ENCODE measurements at regions not wholly inside any gene's neighbourhood (a gene's known extent, or its start where the extent isn't known, plus 50 kb on each side); places are given as distances from the start of the nearest gene placed in this dataset.

DNA sequence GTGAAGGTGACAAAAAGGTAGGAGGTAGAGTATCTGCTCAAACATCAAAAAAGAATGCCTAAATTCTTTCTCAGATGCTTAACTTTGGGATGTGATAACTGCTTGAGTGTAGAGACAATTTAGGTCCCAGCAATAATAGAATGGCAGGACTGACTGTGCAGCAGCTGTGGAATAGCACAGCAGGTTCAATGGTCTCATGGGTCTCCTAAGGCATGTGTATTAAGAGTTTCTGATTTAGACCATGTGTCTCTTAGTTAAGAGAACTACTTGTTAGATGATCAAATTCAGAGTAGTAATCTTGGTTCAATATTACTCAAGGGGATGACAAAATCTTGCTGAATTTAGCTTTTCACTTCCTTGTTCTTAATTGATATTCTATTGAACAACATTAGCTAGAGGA is 72.0 kb downstream of the ALX1 start:
- H3K9me3 ChIP-seq (replicated peaks): no peaks in the 10 kb centered on the region
- peak; percentile 3 to 18 for DNase-seq
- no peaks in the 10 kb centered on the region for H3K36me3 ChIP-seq
- no peaks in the 10 kb centered on the region for H3K27me3 ChIP-seq
- no peak overlapping the region for H3K4me3 ChIP-seq
- peaks cover 6% of the 10 kb centered on the region for H3K4me1 ChIP-seq
- no peak overlapping the region for H3K27ac ChIP-seq

- Histone ChIP-seq H3K9me3 (replicated peaks) (no peaks in the 10 kb centered on the region), H3K27ac (no peak overlapping the region), H3K27me3 (no peaks in the 10 kb centered on the region), H3K4me3 (no peak overlapping the region), H3K4me1 (no peaks in the 10 kb centered on the region; the same call in 1 of the 2 replicates), H3K36me3 (no peaks in the 10 kb centered on the region)
- no peak for DNase-seq
Observed at GRCh38 chr12:85356596-85357385, 76.8 kb downstream of the ALX1 start.

GRCh38 chr12:85357609-85358008 is 77.6 kb downstream of the ALX1 start:
- Histone ChIP-seq H3K36me3 (no peaks in the 10 kb centered on the region), H3K4me1 (no peaks in the 10 kb centered on the region; the same call in 1 of the 2 replicates), H3K27me3 (no peaks in the 10 kb centered on the region), H3K9me3 (replicated peaks) (no peaks in the 10 kb centered on the region), H3K4me3 (no peak overlapping the region), H3K27ac (no peak overlapping the region)
- no peak for DNase-seq

DNA sequence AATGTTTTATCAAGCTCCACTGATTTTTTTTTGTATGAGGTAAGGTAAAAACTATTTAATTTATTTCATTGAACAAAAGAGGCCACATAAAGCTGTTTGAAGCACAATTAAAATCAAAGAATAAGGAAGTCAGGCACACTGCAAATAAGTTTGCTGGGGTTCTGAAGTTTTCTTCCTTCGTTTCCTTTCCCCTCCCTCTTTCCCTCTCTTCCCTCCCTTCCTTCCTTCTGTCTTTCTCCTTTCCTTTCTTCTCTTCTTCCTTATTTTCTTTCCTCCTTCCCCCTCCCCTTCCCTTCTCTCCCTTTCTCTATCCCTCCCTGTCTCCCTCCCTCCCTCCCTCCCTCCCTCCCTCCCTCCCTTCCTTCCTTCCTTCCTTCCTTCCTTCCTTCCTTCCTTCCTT is 78.7 kb downstream of the ALX1 start:
- DNase-seq: no peak
- no peak overlapping the region for H3K4me3 ChIP-seq
- no peaks in the 10 kb centered on the region; the same call in 1 of the 2 replicates for H3K4me1 ChIP-seq
- H3K27ac ChIP-seq: no peak overlapping the region
- H3K36me3 ChIP-seq: no peaks in the 10 kb centered on the region
- H3K27me3 ChIP-seq: no peaks in the 10 kb centered on the region
- H3K9me3 ChIP-seq (replicated peaks): no peaks in the 10 kb centered on the region

DNA sequence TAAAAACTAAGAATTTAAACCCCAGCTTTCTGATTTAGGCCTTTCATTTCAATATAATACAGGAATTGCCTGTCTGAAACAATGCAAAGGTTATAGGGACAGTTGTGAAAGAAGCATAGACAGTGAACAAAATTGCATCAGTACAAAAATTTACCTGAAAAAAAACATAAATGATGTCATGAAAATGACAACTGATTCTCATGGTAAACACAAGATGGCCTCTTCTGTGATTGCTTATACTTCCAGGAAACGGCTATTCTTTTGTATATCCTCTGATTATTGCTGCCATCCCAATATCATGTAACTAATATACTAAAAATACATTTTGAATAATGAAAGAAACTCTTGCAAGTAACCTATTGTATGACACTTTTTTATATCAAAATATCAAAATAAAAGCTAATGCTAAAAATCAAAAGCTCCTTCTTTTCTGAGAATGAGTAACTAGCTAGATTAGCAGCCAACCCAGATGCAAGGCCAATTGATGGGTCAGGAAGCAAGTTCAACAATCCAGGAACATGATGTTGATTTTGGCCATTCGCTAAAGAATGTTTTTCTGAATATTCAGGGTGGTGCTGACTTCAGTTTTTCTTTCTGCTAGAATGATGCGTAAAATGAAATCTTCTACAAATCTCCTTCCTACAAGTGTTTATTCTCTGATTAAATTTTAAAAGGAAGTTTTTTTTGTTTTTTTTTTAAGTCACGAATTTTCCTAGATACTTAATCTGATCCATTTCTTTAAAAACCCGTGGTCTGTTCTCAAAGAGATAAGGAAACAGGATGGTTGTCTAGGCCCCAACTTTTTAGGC is 83.6 kb downstream of the ALX1 start:
- no peak overlapping the region for H3K4me3 ChIP-seq
- no peak overlapping the region for H3K27ac ChIP-seq
- no peaks in the 10 kb centered on the region for H3K36me3 ChIP-seq
- DNase-seq: no peak
- no peaks in the 10 kb centered on the region for H3K9me3 ChIP-seq (replicated peaks)
- H3K27me3 ChIP-seq: no peaks in the 10 kb centered on the region
- H3K4me1 ChIP-seq: peaks cover 7% of the 10 kb centered on the region

GRCh38 chr12:85367936-85368335 is 87.9 kb downstream of the ALX1 start:
- no peaks in the 10 kb centered on the region for H3K36me3 ChIP-seq
- no peaks in the 10 kb centered on the region for H3K27me3 ChIP-seq
- no peak overlapping the region for H3K27ac ChIP-seq
- no peak for DNase-seq
- no peaks in the 10 kb centered on the region for H3K9me3 ChIP-seq (replicated peaks)
- peaks cover 19% of the 10 kb centered on the region for H3K4me1 ChIP-seq
- H3K4me3 ChIP-seq: no peak overlapping the region

DNA sequence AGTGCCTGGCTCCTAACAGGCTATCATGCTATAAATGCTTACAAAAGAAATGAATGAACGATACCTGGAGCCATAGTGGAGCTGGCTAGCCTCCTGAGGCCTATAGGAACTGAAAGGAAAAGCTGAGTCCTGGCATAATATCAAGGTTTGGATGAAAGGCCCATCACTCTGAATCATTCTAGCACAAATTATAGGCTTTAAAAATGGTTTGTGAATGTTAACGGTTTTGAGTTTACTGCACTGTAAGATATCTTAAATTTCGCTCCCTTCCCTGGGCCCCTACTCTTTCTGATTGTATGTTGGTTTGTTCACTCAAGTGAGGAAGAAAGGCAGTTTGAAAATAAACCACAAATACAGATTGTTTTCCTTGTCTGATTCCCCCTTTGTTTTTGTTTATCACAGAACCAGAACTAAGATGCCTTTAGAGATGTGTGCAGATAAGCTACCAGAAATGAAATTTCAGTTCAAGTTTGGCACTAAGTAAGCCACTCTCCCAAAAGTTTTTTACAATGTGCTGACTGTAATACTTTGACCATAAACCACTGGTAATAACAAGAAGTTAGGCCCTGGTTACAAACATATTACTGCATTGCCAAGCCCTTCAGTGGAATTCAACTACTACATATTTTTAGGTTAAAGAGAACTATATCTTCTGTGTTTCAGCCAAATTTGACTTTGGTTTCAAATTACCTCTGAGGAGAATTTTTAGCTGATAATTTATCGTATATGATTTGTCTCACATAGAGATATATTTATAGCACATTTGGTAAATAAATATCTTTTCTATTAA is 89.5 kb downstream of the ALX1 start:
- Histone ChIP-seq H3K9me3 (replicated peaks) (no peaks in the 10 kb centered on the region), H3K4me1 (peaks cover 19% of the 10 kb centered on the region), H3K27me3 (no peaks in the 10 kb centered on the region), H3K27ac (no peak overlapping the region), H3K36me3 (no peaks in the 10 kb centered on the region), H3K4me3 (no peak overlapping the region)
- DNase-seq: no peak

DNA sequence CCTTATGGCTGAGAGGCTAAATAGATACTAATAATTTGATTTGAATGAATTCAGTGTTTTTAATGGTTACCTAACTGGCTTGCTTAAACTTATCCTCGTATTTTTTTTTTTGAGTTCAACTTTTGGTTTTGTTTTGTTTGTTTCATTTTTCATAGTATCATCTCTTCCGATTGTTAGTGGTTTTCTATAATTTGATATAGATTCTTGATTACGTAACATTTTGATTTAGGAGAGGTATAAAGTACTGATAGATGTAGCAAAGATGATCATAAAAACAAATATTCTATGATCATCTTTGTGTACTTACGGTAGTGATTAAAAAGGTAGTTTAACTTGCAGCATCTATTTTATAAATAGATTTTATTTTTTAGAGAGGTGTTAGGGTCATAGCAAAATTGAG is 93.0 kb downstream of the ALX1 start:
- no peak for DNase-seq
- H3K9me3 ChIP-seq (replicated peaks): no peaks in the 10 kb centered on the region
- no peaks in the 10 kb centered on the region for H3K36me3 ChIP-seq
- no peak overlapping the region for H3K4me3 ChIP-seq
- H3K4me1 ChIP-seq: peaks cover 15% of the 10 kb centered on the region
- H3K27me3 ChIP-seq: no peaks in the 10 kb centered on the region
- no peak overlapping the region for H3K27ac ChIP-seq

DNA sequence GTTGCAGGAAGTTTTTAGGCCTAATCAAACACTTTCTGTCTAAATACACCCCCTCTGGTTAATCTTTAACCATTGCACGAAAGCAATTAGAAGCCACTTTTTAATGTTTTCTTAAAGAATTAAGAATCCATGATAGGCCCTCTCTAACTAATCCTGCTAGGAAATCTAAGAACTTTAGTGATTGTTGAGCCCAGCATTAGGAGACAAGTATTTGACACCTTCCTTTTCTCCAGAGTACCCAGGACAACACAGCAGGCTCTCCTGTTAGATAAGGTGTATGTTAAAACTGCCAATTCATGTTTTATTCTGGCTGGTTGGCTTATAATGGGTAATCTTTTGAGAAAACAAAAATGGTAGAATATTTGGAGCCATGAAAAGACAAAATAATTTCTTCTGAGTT is 95.0 kb downstream of the ALX1 start:
- Histone ChIP-seq H3K4me3 (no peak overlapping the region), H3K4me1 (peaks cover 2% of the 10 kb centered on the region), H3K36me3 (no peaks in the 10 kb centered on the region), H3K9me3 (replicated peaks) (no peaks in the 10 kb centered on the region), H3K27ac (no peak overlapping the region), H3K27me3 (no peaks in the 10 kb centered on the region)
- DNase-seq: no peak

- Histone ChIP-seq H3K4me3 (no peak overlapping the region), H3K4me1 (no peaks in the 10 kb centered on the region), H3K27ac (no peak overlapping the region), H3K9me3 (replicated peaks) (no peaks in the 10 kb centered on the region), H3K27me3 (no peaks in the 10 kb centered on the region), H3K36me3 (no peaks in the 10 kb centered on the region)
- DNase-seq: no peak
Observed at GRCh38 chr12:85385406-85385805, 105.4 kb downstream of the ALX1 start.

GRCh38 chr12:85390266-85390665 is 110.2 kb downstream of the ALX1 start:
- no peak for DNase-seq
- Histone ChIP-seq H3K36me3 (no peaks in the 10 kb centered on the region), H3K27ac (no peak overlapping the region), H3K9me3 (replicated peaks) (no peaks in the 10 kb centered on the region), H3K27me3 (no peaks in the 10 kb centered on the region), H3K4me1 (peaks cover 22% of the 10 kb centered on the region), H3K4me3 (no peak overlapping the region)

DNA sequence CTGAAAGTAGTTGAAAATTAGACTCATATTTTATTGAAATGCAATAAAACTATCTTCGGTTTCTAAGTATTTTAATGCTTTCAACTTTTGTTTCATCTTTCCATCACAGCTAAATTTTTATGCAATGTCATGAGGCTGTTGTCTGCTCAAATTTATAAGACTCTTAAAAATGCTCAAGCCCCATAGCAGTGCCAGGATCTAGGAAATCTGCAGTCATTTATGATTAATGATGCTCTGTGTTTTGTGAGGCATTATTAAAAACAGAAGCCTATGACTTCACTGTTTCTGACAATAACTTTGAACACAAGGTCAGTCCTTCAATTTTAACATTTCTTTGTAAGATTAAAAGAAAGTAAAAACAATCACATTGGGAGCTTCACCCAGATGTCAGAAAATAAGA is 112.5 kb downstream of the ALX1 start:
- no peaks in the 10 kb centered on the region for H3K36me3 ChIP-seq
- DNase-seq: no peak
- H3K4me3 ChIP-seq: no peak overlapping the region
- no peaks in the 10 kb centered on the region for H3K9me3 ChIP-seq (replicated peaks)
- peaks cover 22% of the 10 kb centered on the region for H3K4me1 ChIP-seq
- no peak overlapping the region; the same call in 1 of the 2 replicates for H3K27ac ChIP-seq
- H3K27me3 ChIP-seq: no peaks in the 10 kb centered on the region

DNA sequence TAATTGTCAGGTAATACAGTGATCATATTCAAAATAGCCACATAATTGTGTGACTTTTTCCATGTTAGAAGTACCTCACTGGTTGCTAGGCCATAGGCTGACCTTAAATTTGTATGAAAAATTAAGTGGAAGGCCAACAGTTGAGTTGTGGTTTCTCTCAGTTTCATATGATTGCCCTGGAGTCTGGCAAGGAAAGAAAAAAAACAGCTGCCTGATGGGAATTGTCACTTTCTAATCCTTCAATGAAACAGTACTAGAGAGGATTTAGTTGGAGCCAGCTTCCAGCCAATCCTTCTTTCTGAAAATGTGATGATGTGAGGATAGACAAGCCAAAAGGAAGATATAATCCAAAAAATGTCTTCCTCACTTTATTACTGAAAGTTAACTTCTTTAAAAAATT is 113.6 kb downstream of the ALX1 start:
- no peaks in the 10 kb centered on the region for H3K9me3 ChIP-seq (replicated peaks)
- peak overlapping the region; percentile 47 for H3K27ac ChIP-seq
- H3K4me3 ChIP-seq: no peak overlapping the region
- H3K27me3 ChIP-seq: no peaks in the 10 kb centered on the region
- no peaks in the 10 kb centered on the region for H3K36me3 ChIP-seq
- peaks cover 22% of the 10 kb centered on the region for H3K4me1 ChIP-seq
- DNase-seq: peak; percentile 38 to 82

DNA sequence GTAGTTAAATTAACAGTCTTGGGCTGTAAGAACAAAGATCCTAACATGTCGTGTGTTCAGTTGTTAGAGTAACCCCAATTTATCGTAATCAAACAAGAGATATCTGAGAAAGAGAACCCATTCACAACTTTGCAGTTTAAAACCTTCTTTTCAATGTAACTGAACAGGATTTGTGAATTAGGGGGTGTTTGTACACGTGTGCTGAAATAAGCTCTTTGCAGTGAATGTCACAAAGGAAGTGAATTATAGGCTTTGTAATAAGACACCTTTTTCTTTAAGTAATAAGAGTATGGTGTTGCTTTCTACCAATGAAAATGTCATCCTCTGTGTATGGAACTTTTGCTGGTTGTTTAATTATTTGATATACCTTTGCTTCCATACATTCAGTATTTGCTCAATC is 114.0 kb downstream of the ALX1 start:
- H3K9me3 ChIP-seq (replicated peaks): no peaks in the 10 kb centered on the region
- H3K4me3 ChIP-seq: no peak overlapping the region
- peaks cover 22% of the 10 kb centered on the region for H3K4me1 ChIP-seq
- no peaks in the 10 kb centered on the region for H3K36me3 ChIP-seq
- no peak for DNase-seq
- peak overlapping the region; percentile 47 for H3K27ac ChIP-seq
- H3K27me3 ChIP-seq: no peaks in the 10 kb centered on the region

GRCh38 chr12:85394809-85395208 is 114.8 kb downstream of the ALX1 start:
- H3K36me3 ChIP-seq: no peaks in the 10 kb centered on the region
- H3K9me3 ChIP-seq (replicated peaks): no peaks in the 10 kb centered on the region
- H3K27ac ChIP-seq: no peak overlapping the region
- no peak for DNase-seq
- H3K27me3 ChIP-seq: no peaks in the 10 kb centered on the region
- H3K4me1 ChIP-seq: peaks cover 22% of the 10 kb centered on the region
- H3K4me3 ChIP-seq: no peak overlapping the region
